ENCODE measurements at regions not wholly inside any gene's neighbourhood (a gene's known extent, or its start where the extent isn't known, plus 50 kb on each side); places are given as distances from the start of the nearest gene placed in this dataset.

DNA sequence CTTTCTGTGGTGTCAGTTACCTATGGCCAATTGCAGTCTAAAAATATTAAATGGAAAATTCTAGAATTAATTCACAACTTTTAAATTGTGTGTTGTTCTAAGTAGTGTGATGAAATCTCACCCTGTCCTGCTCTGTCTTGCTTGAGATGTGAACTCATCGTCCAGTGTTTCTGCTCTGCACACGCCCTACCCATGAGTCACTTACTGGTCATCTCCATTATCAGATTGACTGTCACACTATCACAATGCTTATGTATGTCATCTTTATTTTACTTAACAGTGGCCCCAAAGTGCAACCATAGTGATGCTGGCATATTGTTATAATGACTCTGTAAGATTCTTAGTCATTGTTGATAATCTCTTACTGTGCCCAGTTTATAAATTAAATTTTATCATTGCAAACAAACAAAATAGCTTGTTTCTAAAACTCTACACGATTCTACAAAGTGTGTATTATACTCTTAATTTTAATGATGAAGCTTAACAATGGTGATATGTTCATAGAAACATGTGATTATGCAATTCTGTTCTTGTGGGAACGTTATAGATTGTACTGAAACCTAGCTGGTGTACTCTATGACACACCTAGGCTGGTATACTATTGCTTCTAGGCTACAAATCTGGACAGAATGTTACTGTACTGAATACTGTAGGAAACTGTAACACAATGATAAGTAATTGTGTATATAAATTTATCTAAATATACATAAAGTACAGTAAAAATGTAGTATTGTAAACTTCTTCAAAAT, 1086.8 kb upstream of the PIK3C3 start:
- Histone ChIP-seq H3K36me3 (no peaks in the 10 kb centered on the region), H3K9me3 (no peaks in the 10 kb centered on the region), H3K4me3 (no peak overlapping the region), H3K4me1 (no peaks in the 10 kb centered on the region), H3K27me3 (no peaks in the 10 kb centered on the region), H3K27ac (no peak overlapping the region)
- TF ChIP-seq, protein P1, sequence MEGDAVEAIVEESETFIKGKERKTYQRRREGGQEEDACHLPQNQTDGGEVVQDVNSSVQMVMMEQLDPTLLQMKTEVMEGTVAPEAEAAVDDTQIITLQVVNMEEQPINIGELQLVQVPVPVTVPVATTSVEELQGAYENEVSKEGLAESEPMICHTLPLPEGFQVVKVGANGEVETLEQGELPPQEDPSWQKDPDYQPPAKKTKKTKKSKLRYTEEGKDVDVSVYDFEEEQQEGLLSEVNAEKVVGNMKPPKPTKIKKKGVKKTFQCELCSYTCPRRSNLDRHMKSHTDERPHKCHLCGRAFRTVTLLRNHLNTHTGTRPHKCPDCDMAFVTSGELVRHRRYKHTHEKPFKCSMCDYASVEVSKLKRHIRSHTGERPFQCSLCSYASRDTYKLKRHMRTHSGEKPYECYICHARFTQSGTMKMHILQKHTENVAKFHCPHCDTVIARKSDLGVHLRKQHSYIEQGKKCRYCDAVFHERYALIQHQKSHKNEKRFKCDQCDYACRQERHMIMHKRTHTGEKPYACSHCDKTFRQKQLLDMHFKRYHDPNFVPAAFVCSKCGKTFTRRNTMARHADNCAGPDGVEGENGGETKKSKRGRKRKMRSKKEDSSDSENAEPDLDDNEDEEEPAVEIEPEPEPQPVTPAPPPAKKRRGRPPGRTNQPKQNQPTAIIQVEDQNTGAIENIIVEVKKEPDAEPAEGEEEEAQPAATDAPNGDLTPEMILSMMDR (IDR thresholded peaks at IDR 0.05), result no peak
- TF ChIP-seq POLR2A (IDR thresholded peaks at IDR 0.05), result no peak
- no peak for TF ChIP-seq POLR2AphosphoS5 (IDR thresholded peaks at IDR 0.05)
- intact Hi-C loops (cut with DNase I; ENCODE audit: low total_unique reads), result loop anchor here (5.0 kb wide), 1 partner anchor 1936 kb away; no protein-coding TSS in a partner anchor
- no peak for DNase-seq (ENCODE audit: low spot score in 2 of 2)

DNA sequence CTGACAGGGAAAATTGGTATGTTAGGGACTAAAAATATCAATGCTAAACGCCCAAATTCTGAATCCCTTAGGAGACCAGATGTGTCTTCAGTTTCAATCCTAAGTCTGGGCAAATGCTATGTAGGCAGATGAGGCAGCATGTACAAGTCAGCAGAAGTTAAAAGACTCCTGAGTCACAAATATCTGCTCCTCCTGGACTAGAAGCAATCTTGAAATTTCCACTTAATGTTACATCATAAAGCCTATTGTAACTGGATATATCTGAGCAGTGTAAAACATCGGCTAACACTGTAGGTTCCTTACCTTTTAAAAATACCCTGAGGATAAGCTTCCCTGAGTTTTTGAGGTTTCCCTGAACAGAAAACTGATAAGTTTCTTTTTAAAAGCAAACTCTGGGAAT, 1087.6 kb upstream of the PIK3C3 start:
- Histone ChIP-seq H3K27me3 (no peaks in the 10 kb centered on the region), H3K4me1 (no peaks in the 10 kb centered on the region), H3K4me3 (no peak overlapping the region), H3K36me3 (no peaks in the 10 kb centered on the region), H3K9me3 (no peaks in the 10 kb centered on the region), H3K27ac (no peak overlapping the region)
- TF ChIP-seq, protein P1 (IDR thresholded peaks at IDR 0.05), result no peak
- TF ChIP-seq POLR2AphosphoS5 (IDR thresholded peaks at IDR 0.05) (no peak), POLR2A (IDR thresholded peaks at IDR 0.05) (no peak)
- intact Hi-C loops (cut with DNase I; ENCODE audit: low total_unique reads), result loop anchor here (5.0 kb wide), 1 partner anchor 1935 kb away; no protein-coding TSS in a partner anchor
- DNase-seq (ENCODE audit: low spot score in 2 of 2), result no peak

DNA sequence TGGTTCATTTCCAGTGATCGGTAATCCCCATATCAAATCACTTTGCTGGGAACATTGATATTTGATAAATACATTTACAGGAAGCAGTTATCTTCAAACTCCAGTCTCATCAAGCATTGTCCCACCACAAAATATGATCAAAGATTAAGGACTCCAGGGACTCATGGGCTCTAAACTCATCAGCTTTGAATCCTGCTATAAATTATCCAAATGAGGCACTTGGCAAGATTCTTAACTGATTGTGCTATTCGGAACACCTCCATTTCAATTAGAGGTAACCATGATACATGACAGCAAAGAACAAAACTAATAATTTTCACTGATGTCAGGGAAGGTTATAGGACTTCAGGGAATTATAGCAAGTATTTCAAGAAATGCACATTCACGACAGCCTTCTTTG, 1088.1 kb upstream of the PIK3C3 start:
- H3K27me3 ChIP-seq, result no peaks in the 10 kb centered on the region
- TF ChIP-seq, protein P1 (IDR thresholded peaks at IDR 0.05), result no peak
- TF ChIP-seq POLR2AphosphoS5 (IDR thresholded peaks at IDR 0.05), result no peak
- TF ChIP-seq POLR2A (IDR thresholded peaks at IDR 0.05), result no peak
- no peaks in the 10 kb centered on the region for H3K36me3 ChIP-seq
- no peaks in the 10 kb centered on the region for H3K9me3 ChIP-seq
- no peak for DNase-seq (ENCODE audit: low spot score in 2 of 2)
- intact Hi-C loops (cut with DNase I; ENCODE audit: low total_unique reads), result loop anchor here (5.0 kb wide), 1 partner anchor 1935 kb away; no protein-coding TSS in a partner anchor
- H3K4me3 ChIP-seq, result no peak overlapping the region
- no peaks in the 10 kb centered on the region for H3K4me1 ChIP-seq
- H3K27ac ChIP-seq, result no peak overlapping the region

DNA sequence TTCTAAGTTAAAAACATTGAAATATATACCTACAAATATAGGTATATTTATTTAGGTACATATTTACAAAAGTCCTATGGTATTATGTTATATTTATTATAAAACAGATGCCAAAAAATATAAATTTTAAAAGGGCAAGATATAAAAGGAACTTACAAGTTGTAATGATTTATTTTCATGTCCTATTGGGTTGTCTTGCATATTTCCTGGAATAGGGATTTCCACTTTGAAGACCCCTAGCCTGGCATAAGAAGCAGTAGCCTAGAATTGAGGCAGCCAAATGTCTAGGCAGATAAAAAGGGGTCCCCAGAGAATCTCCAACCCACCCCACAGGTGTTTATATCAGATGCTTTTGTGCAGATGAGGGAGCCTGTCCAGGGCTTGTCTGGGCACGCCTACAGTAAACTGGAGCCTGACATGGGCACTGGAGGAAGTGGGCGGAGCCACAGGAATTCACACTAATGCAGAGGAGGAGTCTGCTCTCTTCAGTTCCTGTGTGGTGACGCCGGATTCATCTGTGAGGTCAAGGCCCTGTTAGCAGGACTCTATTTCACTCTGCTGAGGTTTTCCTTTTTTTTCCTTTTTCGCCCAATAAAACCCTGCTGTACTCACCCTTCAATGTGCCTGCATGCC, 1088.9 kb upstream of the PIK3C3 start:
- intact Hi-C loops (cut with DNase I; ENCODE audit: low total_unique reads), result loop anchor here (5.0 kb wide), 1 partner anchor 1934 kb away; no protein-coding TSS in a partner anchor
- no peaks in the 10 kb centered on the region for H3K27me3 ChIP-seq
- no peak for TF ChIP-seq POLR2AphosphoS5 (IDR thresholded peaks at IDR 0.05)
- TF ChIP-seq POLR2A (IDR thresholded peaks at IDR 0.05), result no peak
- TF ChIP-seq, protein P1 (IDR thresholded peaks at IDR 0.05), result no peak
- no peak for DNase-seq (ENCODE audit: low spot score in 2 of 2)
- H3K4me3 ChIP-seq, result no peak overlapping the region
- no peak overlapping the region for H3K27ac ChIP-seq
- H3K36me3 ChIP-seq, result no peaks in the 10 kb centered on the region
- H3K4me1 ChIP-seq, result no peaks in the 10 kb centered on the region
- no peaks in the 10 kb centered on the region for H3K9me3 ChIP-seq

DNA sequence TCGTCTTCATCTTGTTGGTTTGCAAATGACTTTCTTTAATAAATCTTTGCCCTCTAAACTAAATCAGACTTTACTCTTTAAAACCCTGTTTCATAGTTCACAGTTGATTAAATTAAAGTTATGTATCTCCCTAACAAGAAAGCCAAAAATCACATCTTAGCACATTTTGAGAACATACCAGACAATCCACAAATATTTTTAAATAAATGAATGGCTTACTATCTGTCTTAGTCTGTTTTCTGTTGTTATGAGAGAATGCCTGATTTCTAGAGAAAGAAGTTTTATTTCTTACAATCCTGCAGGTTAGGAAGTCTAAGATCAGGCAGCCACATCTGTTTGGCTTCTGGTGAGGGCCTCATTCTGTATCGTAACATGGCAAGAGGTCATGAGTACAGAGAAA, 1090.2 kb upstream of the PIK3C3 start:
- no peak for DNase-seq (ENCODE audit: low spot score in 2 of 2)
- no peaks in the 10 kb centered on the region for H3K27me3 ChIP-seq
- TF ChIP-seq POLR2AphosphoS5 (IDR thresholded peaks at IDR 0.05) (no peak), POLR2A (IDR thresholded peaks at IDR 0.05) (no peak)
- TF ChIP-seq, protein P1 (IDR thresholded peaks at IDR 0.05), result no peak
- intact Hi-C loops (cut with DNase I; ENCODE audit: low total_unique reads), result loop anchor here (5.0 kb wide), 1 partner anchor 1933 kb away; no protein-coding TSS in a partner anchor
- H3K4me3 ChIP-seq, result no peak overlapping the region
- H3K4me1 ChIP-seq, result no peaks in the 10 kb centered on the region
- no peaks in the 10 kb centered on the region for H3K9me3 ChIP-seq
- H3K36me3 ChIP-seq, result no peaks in the 10 kb centered on the region
- H3K27ac ChIP-seq, result no peak overlapping the region
